ENCODE measurements at regions not wholly inside any gene's neighbourhood (a gene's known extent, or its start where the extent isn't known, plus 50 kb on each side); places are given as distances from the start of the nearest gene placed in this dataset.
"Not testable (repeated sequence)": the region's sequence is repeated elsewhere in the genome, so short reads cannot be mapped to it uniquely, and the experiment has no call there.

DNA sequence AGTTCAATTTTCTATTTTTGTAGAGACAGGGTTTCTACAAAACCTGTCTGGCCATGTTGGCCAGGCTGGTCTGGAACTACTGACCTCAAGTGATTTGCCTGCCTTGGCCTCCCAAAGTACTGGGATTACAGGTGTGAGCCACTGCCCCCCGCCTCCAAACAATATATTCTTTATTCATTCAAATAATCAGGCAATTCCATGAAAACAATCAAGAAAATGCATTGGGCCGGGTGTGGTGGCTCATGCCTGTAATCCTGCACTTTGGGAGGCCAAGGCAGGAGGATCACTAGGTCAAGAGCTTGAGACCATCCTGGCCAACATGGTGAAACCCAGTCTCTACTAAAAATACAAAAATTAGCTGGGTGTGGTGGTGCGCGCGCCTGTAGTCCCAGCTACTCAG, 69.9 kb upstream of the ZNF217 start:
- TF ChIP-seq, protein P1, sequence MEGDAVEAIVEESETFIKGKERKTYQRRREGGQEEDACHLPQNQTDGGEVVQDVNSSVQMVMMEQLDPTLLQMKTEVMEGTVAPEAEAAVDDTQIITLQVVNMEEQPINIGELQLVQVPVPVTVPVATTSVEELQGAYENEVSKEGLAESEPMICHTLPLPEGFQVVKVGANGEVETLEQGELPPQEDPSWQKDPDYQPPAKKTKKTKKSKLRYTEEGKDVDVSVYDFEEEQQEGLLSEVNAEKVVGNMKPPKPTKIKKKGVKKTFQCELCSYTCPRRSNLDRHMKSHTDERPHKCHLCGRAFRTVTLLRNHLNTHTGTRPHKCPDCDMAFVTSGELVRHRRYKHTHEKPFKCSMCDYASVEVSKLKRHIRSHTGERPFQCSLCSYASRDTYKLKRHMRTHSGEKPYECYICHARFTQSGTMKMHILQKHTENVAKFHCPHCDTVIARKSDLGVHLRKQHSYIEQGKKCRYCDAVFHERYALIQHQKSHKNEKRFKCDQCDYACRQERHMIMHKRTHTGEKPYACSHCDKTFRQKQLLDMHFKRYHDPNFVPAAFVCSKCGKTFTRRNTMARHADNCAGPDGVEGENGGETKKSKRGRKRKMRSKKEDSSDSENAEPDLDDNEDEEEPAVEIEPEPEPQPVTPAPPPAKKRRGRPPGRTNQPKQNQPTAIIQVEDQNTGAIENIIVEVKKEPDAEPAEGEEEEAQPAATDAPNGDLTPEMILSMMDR (IDR thresholded peaks at IDR 0.05): not testable (repeated sequence)
- not testable (repeated sequence) for TF ChIP-seq POLR2A (IDR thresholded peaks at IDR 0.05); POLR2AphosphoS5 (IDR thresholded peaks at IDR 0.05; ENCODE audit: insufficient read depth in 1 of 2, low read depth in 1 of 2)

Data from vagina (tissue), 2 donors.